ENCODE measurements at regions not wholly inside any gene's neighbourhood (a gene's known extent, or its start where the extent isn't known, plus 50 kb on each side); places are given as distances from the start of the nearest gene placed in this dataset.

- TF ChIP-seq CTCF (IDR thresholded peaks at IDR 0.05) (no peak), EZH2 (IDR thresholded peaks at IDR 0.05) (no peak)
These were observed 247.3 kb downstream of the DSEL start for GRCh38 chr18:67269206-67269605.
